AG04449 (cell line): ENCODE measurements at regions not wholly inside any gene's neighbourhood (a gene's known extent, or its start where the extent isn't known, plus 50 kb on each side); places are given as distances from the start of the nearest gene placed in this dataset.

Experiments used
- CTCF ChIA-PET: fragments of 350-600 bp; formaldehyde crosslinking; extraction: SDS; loops from one replicate; lab custom pipeline; 2021; ENCODE audit warnings: antibody characterized with exemption; lab: Yijun Ruan, JAX
- POLR2A ChIA-PET: fragments of 400-600, 350-600 bp; formaldehyde crosslinking; extraction: SDS; loops from one replicate; lab custom pipeline; 2020; ENCODE audit warnings: antibody characterized with exemption, inconsistent platforms; lab: Yijun Ruan, JAX
- DNase-seq: peaks from one replicate; pipeline ENCODE4 v3.0.0-alpha.2; 2010; ENCODE audit warnings: low read depth, low spot score
- H3K4me3 ChIP-seq: 2 replicates; pipeline ENCODE4 v1.5.1; 2011; ENCODE audit warnings: low read depth, mild to moderate bottlenecking, control low read depth, low read length
- TF ChIP-seq, protein P1 (sequence below): IDR thresholded peaks from one replicate; pipeline ENCODE4 v1.5.1; 2011; ENCODE audit warnings: mild to moderate bottlenecking, moderate library complexity, low read length, control low read depth, inconsistent platforms; ENCODE audit not compliant: insufficient read depth; ENCODE audit errors: missing control alignments

DNA sequence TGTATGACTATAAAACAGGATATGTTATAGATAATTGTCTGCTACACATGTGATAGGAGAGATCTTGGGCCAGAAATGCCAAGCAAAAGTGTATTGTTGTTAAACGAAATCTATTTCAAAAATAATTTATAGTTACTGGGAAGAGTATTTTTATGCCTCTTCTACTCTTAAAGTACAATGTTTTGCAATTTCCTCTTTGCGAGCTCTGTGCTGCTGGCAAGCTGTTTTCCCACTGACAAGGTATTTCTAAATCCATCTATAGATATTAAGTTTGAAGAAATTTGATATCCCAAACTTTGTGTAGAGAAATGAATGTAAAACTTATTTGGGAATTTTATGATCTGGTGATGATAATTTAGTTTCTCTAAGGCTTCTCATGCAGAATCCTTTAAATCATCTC, 63.3 kb upstream of the PTGFR start:
- TF ChIP-seq, protein P1, sequence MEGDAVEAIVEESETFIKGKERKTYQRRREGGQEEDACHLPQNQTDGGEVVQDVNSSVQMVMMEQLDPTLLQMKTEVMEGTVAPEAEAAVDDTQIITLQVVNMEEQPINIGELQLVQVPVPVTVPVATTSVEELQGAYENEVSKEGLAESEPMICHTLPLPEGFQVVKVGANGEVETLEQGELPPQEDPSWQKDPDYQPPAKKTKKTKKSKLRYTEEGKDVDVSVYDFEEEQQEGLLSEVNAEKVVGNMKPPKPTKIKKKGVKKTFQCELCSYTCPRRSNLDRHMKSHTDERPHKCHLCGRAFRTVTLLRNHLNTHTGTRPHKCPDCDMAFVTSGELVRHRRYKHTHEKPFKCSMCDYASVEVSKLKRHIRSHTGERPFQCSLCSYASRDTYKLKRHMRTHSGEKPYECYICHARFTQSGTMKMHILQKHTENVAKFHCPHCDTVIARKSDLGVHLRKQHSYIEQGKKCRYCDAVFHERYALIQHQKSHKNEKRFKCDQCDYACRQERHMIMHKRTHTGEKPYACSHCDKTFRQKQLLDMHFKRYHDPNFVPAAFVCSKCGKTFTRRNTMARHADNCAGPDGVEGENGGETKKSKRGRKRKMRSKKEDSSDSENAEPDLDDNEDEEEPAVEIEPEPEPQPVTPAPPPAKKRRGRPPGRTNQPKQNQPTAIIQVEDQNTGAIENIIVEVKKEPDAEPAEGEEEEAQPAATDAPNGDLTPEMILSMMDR, result no peak
- no peak for DNase-seq
- ChIA-PET CTCF (interaction anchor here (1.0 to 1.3 kb wide), 2 partner anchors 13 to 190 kb away, joined by 3 to 4 read pairs; no protein-coding TSS in a partner anchor), POLR2A (no interaction called here)
- no peak overlapping the region for H3K4me3 ChIP-seq

- TF ChIP-seq, protein P1, result no peak
- ChIA-PET CTCF (no interaction called here), POLR2A (no interaction called here)
- H3K4me3 ChIP-seq, result no peak overlapping the region
- DNase-seq, result no peak
These were observed 58.8 kb upstream of the PTGFR start for GRCh38 chr1:78432016-78432415.

GRCh38 chr1:78434351-78434750, 56.4 kb upstream of the PTGFR start:
- TF ChIP-seq, protein P1, result no peak
- no peak for DNase-seq
- CTCF ChIA-PET, result interaction anchor here (1.1 to 1.5 kb wide), 2 partner anchors 90 to 289 kb away, joined by 3 to 4 read pairs; no protein-coding TSS in a partner anchor
- POLR2A ChIA-PET, result no interaction called here
- no peak overlapping the region for H3K4me3 ChIP-seq

GRCh38 chr1:78436961-78437360, 53.8 kb upstream of the PTGFR start:
- H3K4me3 ChIP-seq, result no peak overlapping the region
- POLR2A ChIA-PET, result no interaction called here
- no peak for DNase-seq
- CTCF ChIA-PET, result interaction anchor here (0.5 to 2.3 kb wide), 5 partner anchors 14 to 291 kb away, joined by 3 to 8 read pairs (median 4); no protein-coding TSS in a partner anchor
- TF ChIP-seq, protein P1, result no peak

DNA sequence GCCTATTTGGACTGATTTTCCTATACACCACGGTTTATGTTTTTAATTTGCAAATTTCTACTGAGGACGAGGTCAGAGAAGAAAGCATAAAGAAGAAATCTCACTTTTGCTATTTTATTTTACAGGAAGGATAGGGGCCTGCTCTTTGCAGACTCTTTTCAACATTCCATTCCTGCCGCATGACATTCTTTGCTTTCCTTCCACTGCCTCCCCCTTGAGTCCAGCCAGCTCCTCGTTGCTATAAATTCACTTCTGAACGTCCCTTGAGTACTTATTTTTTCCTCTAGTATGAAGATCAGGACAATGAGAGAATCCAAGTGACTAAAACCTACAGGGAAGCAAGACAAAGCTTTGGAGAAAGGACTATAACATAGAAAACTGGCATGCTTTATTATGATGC, 53.4 kb upstream of the PTGFR start:
- POLR2A ChIA-PET, result no interaction called here
- TF ChIP-seq, protein P1, result no peak
- DNase-seq, result no peak
- CTCF ChIA-PET, result interaction anchor here (0.5 to 2.3 kb wide), 5 partner anchors 14 to 291 kb away, joined by 3 to 8 read pairs (median 4); no protein-coding TSS in a partner anchor
- no peak overlapping the region for H3K4me3 ChIP-seq

GRCh38 chr1:78437941-78438340, 52.8 kb upstream of the PTGFR start:
- ChIA-PET POLR2A (no interaction called here), CTCF (interaction anchor here (1.4 to 2.3 kb wide), 2 partner anchors 14 to 292 kb away, joined by 4 to 8 read pairs; no protein-coding TSS in a partner anchor)
- TF ChIP-seq, protein P1, result no peak
- H3K4me3 ChIP-seq, result no peak overlapping the region
- no peak for DNase-seq
